PC-9 (cell line): ENCODE measurements at regions not wholly inside any gene's neighbourhood (a gene's known extent, or its start where the extent isn't known, plus 50 kb on each side); places are given as distances from the start of the nearest gene placed in this dataset.

Source experiments
- EZH2 ChIP-seq: fragments of 200-600 bp; sonication (generic); IDR thresholded peaks from 2 replicates; pipeline ENCODE4 v1.8.0; 2017; ENCODE audit warnings: antibody characterized with exemption, low read depth
- TF ChIP-seq, protein P1 (sequence below): fragments of 200-600 bp; sonication (generic); conservative IDR thresholded peaks from 2 replicates; pipeline ENCODE4 v1.6.1; 2017; ENCODE audit warnings: mixed run types, antibody characterized with exemption, mild to moderate bottlenecking, moderate library complexity

DNA sequence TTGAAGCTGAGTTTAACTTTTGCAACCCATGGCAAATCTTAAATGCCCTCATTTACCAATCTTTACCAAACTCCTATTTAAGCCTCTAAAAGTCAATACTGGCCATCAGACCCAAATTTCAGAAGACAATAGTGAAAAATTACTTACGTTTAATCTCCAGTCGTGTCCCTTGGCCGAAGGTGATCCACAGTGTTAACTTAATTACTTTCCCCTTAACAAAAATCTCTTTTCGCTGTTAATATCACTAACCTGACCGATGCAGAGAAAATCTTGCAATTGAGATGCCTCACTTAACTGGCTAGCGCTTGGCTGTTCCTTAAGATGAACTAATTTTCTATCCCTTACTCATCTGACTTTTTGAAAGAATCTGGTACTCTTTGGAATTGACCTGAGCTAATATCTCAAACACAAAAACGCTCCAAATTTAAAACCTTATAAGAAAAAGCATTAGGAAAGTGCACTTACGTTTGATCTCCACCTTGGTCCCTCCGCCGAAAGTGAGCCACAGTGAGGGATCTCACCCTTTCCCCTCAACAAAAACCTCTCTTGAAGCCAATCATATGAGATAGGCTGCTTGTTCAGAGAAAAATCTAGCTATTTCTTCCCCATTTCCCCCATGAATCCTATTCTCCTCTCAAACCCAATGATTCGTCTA is 169.1 kb downstream of the RPIA start:
- TF ChIP-seq, protein P1, sequence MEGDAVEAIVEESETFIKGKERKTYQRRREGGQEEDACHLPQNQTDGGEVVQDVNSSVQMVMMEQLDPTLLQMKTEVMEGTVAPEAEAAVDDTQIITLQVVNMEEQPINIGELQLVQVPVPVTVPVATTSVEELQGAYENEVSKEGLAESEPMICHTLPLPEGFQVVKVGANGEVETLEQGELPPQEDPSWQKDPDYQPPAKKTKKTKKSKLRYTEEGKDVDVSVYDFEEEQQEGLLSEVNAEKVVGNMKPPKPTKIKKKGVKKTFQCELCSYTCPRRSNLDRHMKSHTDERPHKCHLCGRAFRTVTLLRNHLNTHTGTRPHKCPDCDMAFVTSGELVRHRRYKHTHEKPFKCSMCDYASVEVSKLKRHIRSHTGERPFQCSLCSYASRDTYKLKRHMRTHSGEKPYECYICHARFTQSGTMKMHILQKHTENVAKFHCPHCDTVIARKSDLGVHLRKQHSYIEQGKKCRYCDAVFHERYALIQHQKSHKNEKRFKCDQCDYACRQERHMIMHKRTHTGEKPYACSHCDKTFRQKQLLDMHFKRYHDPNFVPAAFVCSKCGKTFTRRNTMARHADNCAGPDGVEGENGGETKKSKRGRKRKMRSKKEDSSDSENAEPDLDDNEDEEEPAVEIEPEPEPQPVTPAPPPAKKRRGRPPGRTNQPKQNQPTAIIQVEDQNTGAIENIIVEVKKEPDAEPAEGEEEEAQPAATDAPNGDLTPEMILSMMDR, result no peak
- TF ChIP-seq EZH2, result no peak
